H1 (cell line): ENCODE measurements at regions not wholly inside any gene's neighbourhood (a gene's known extent, or its start where the extent isn't known, plus 50 kb on each side); places are given as distances from the start of the nearest gene placed in this dataset.

Experiments used
- CHD7 ChIP-seq: fragments of 300-600 bp; sonication (generic); IDR thresholded peaks from 2 replicates; pipeline ENCODE4 v1.7.1; 2012; ENCODE audit warnings: low read length, moderate library complexity, mild to moderate bottlenecking, inconsistent platforms; ENCODE audit not compliant: insufficient replicate concordance
- CREB1 ChIP-seq: IDR thresholded peaks from 2 replicates; pipeline ENCODE4 v1.6.1; 2012; ENCODE audit warnings: inconsistent platforms
- EP300 ChIP-seq, 2 experiments: IDR thresholded peaks; 1 replicate in 1 of 2; 2 replicates in 1 of 2; pipeline ENCODE4 v1.6.1; 2011 to 2012; ENCODE audit warnings: low read depth in 2 of 2, low read length in 2 of 2, mild to moderate bottlenecking in 2 of 2, borderline replicate concordance in 1 of 2, inconsistent platforms in 1 of 2, moderate library complexity in 1 of 2
- EZH2 ChIP-seq: fragments of 200-600 bp; sonication (generic); IDR thresholded peaks from 2 replicates; pipeline ENCODE4 v1.7.1; 2012; ENCODE audit warnings: low read depth, mild to moderate bottlenecking, moderate library complexity, low read length, inconsistent platforms; ENCODE audit not compliant: severe bottlenecking
- GTF2F1 ChIP-seq: IDR thresholded peaks from 2 replicates; pipeline ENCODE4 v1.6.1; 2012; ENCODE audit warnings: low read depth, low read length, improper control_type of control experiment, borderline replicate concordance
- MAX ChIP-seq: IDR thresholded peaks from 2 replicates; pipeline ENCODE4 v1.6.1; 2012; ENCODE audit warnings: inconsistent platforms
- SAP30 ChIP-seq: fragments of 300-600 bp; sonication (generic); IDR thresholded peaks from 2 replicates; pipeline ENCODE4 v1.7.1; 2012; ENCODE audit warnings: low read length, moderate library complexity, mild to moderate bottlenecking, inconsistent platforms; ENCODE audit not compliant: insufficient read depth, insufficient replicate concordance
- SP4 ChIP-seq: IDR thresholded peaks from 2 replicates; pipeline ENCODE4 v1.6.1; 2012; ENCODE audit warnings: low read length, inconsistent platforms
- SRF ChIP-seq: IDR thresholded peaks from 2 replicates; pipeline ENCODE4 v1.6.1; 2011; ENCODE audit warnings: mild to moderate bottlenecking, low read depth, low read length, moderate library complexity
- TAF1 ChIP-seq: IDR thresholded peaks from 2 replicates; pipeline ENCODE4 v1.6.1; 2011; ENCODE audit warnings: mild to moderate bottlenecking, low read depth, low read length
- TAF7 ChIP-seq: optimal IDR thresholded peaks from 2 replicates; pipeline ENCODE3; 2011; ENCODE audit warnings: low read depth, mild to moderate bottlenecking, inconsistent platforms, low read length, moderate library complexity, borderline replicate concordance
- TCF12 ChIP-seq: IDR thresholded peaks from 2 replicates; pipeline ENCODE4 v1.6.1; 2011; ENCODE audit warnings: low read depth, mild to moderate bottlenecking, low read length

GRCh38 chr6:156391977-156392376 lies 385.2 kb upstream of the ARID1B start (continued):
- no peak for TF ChIP-seq CHD7
- no peak for TF ChIP-seq GTF2F1
- TF ChIP-seq CREB1, result no peak
- TF ChIP-seq EZH2, result no peak
- no peak for TF ChIP-seq SP4
- no peak for TF ChIP-seq EP300 (IDR thresholded peaks at IDR 0.05; ENCODE audit: borderline replicate concordance in 1 of 2, low read depth in 2 of 2, low read length in 2 of 2)
- no peak for TF ChIP-seq TAF1
- TF ChIP-seq SRF, result no peak
- TF ChIP-seq TCF12, result no peak
- TF ChIP-seq MAX, result no peak
- no peak for TF ChIP-seq SAP30
- TF ChIP-seq TAF7, result no peak
